Trophoblast cell (in vitro differentiated cells and primary cell): ENCODE measurements at regions not wholly inside any gene's neighbourhood (a gene's known extent, or its start where the extent isn't known, plus 50 kb on each side); places are given as distances from the start of the nearest gene placed in this dataset.

Experiments
- DNase-seq, 2 donors: peaks; one replicate each; pipeline ENCODE4 v3.0.0-alpha.2; 2016
- H2AFZ ChIP-seq: 2 replicates; pipeline ENCODE4 v1.6.1; 2013; ENCODE audit warnings: low read length, moderate library complexity, mild to moderate bottlenecking; ENCODE audit not compliant: insufficient read depth, poor library complexity
- H2AK5ac ChIP-seq: 2 replicates; pipeline ENCODE4 v1.6.1; 2013; ENCODE audit warnings: mild to moderate bottlenecking, low read length
- H2BK120ac ChIP-seq: 2 replicates; pipeline ENCODE4 v1.6.1; 2013; ENCODE audit warnings: low read length, mild to moderate bottlenecking, moderate library complexity; ENCODE audit not compliant: insufficient read depth, poor library complexity
- H2BK12ac ChIP-seq: 2 replicates; pipeline ENCODE4 v1.6.1; 2013; ENCODE audit warnings: mild to moderate bottlenecking, low read length, moderate library complexity
- H2BK5ac ChIP-seq: 2 replicates; pipeline ENCODE4 v1.6.1; 2013; ENCODE audit warnings: low read length, low read depth, moderate library complexity, mild to moderate bottlenecking; ENCODE audit not compliant: poor library complexity
- H3K14ac ChIP-seq: 2 replicates; pipeline ENCODE4 v1.6.1; 2013; ENCODE audit warnings: mild to moderate bottlenecking, low read length
- H3K18ac ChIP-seq: 2 replicates; pipeline ENCODE4 v1.6.1; 2013; ENCODE audit warnings: mild to moderate bottlenecking, low read length
- H3K23ac ChIP-seq: 2 replicates; pipeline ENCODE4 v1.6.1; 2013; ENCODE audit warnings: low read length
- H3K27ac ChIP-seq: 2 replicates; pipeline ENCODE4 v1.5.1; 2013; ENCODE audit warnings: low read depth, mild to moderate bottlenecking, inconsistent platforms, low read length, moderate library complexity
- H3K27me3 ChIP-seq: 2 replicates; pipeline ENCODE4 v1.6.1; 2013; ENCODE audit warnings: inconsistent platforms, mild to moderate bottlenecking, low read length, moderate library complexity; ENCODE audit not compliant: insufficient read depth
- H3K36me3 ChIP-seq, 2 experiments: 1 replicate in 1 of 2; 2 replicates in 1 of 2; pipeline ENCODE4 v1.6.1; 2013; ENCODE audit warnings: low read length in 2 of 2, mild to moderate bottlenecking in 2 of 2, moderate library complexity in 1 of 2; ENCODE audit not compliant: insufficient read depth in 2 of 2, control insufficient read depth in 1 of 2
- H3K4ac ChIP-seq: 2 replicates; pipeline ENCODE4 v1.6.1; 2013; ENCODE audit warnings: low read depth, mild to moderate bottlenecking, low read length, moderate library complexity
- H3K4me1 ChIP-seq, 2 experiments: 1 replicate in 1 of 2; 2 replicates in 1 of 2; pipeline ENCODE4 v1.6.1; 2013; ENCODE audit warnings: low read length in 2 of 2, mild to moderate bottlenecking in 2 of 2, moderate library complexity in 1 of 2; ENCODE audit not compliant: insufficient read depth in 2 of 2, control insufficient read depth in 1 of 2
- H3K4me2 ChIP-seq: 2 replicates; pipeline ENCODE4 v1.6.1; 2013; ENCODE audit warnings: inconsistent platforms, mild to moderate bottlenecking, low read length, moderate library complexity
- H3K4me3 ChIP-seq: 2 replicates; pipeline ENCODE4 v1.5.1; 2013; ENCODE audit warnings: mild to moderate bottlenecking, low read depth, low read length, inconsistent platforms
- H3K79me1 ChIP-seq: one replicate; pipeline ENCODE4 v1.6.1; 2013; ENCODE audit warnings: low read length
- H3K79me2 ChIP-seq: 2 replicates; pipeline ENCODE4 v1.6.1; 2013; ENCODE audit warnings: low read length, mild to moderate bottlenecking; ENCODE audit not compliant: control insufficient read depth, insufficient read depth, poor library complexity
- H3K9ac ChIP-seq: 2 replicates; pipeline ENCODE4 v1.6.1; 2013; ENCODE audit warnings: mild to moderate bottlenecking, low read length
- H3K9me3 ChIP-seq: 2 replicates; pipeline ENCODE4 v1.6.1; 2013; ENCODE audit warnings: low read depth, mild to moderate bottlenecking, control low read depth, inconsistent platforms, low read length; ENCODE audit not compliant: insufficient read depth
- H4K12ac ChIP-seq: 2 replicates; pipeline ENCODE4 v1.6.1; 2013; ENCODE audit warnings: low read depth, mild to moderate bottlenecking, low read length, moderate library complexity
- H4K8ac ChIP-seq: 2 replicates; pipeline ENCODE4 v1.6.1; 2013; ENCODE audit warnings: low read depth, mild to moderate bottlenecking, low read length, moderate library complexity
- H4K91ac ChIP-seq: one replicate; pipeline ENCODE4 v1.6.1; 2013; ENCODE audit warnings: low read depth, mild to moderate bottlenecking, low read length, moderate library complexity
- WGBS: extraction: QIAGEN DNeasy Blood & Tissue Kit; methylation state at CpG from one replicate; pipeline ENCODE4 v1.1.7; 2013; ENCODE audit warnings: missing lambda C conversion rate; ENCODE audit not compliant: insufficient read length, insufficient coverage; ENCODE audit errors: extremely low coverage; 5-methylcytosine and 5-hydroxymethylcytosine counted together

DNA sequence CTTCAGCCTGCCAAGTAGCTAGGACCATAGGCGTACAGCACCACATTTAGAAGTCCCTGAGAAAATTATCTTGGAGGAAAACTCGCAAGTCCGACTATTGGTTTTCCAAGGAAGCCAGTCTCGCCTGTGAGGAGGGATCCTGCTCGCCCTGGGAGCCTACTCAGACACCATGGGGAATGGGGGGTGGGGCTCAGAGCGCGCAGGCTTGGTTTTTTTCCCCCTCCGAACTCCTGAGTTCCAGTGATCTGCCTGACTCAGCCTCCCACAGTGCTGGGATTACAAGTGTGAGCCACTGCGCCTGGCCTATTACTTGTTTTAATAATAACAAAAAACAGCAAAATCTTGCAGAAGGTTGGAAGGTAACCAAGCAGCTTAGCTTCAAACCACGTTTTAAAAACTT is 153.7 kb downstream of the OR2B2 start:
- Histone ChIP-seq H3K79me2 (no peaks in the 10 kb centered on the region), H3K4ac (no peak overlapping the region), H3K36me3 (no peaks in the 10 kb centered on the region), H3K27ac (no peak overlapping the region), H3K9me3 (no peaks in the 10 kb centered on the region), H2BK12ac (no peak overlapping the region), H2AFZ (no peak overlapping the region), H3K4me1 (peaks cover 0 to 3% of the 10 kb centered on the region in 2 experiments), H4K8ac (no peak overlapping the region), H3K27me3 (no peaks in the 10 kb centered on the region), H2AK5ac (no peak overlapping the region), H3K9ac (no peak overlapping the region), H3K4me3 (no peak overlapping the region), H3K14ac (no peak overlapping the region), H3K79me1 (peaks cover 2% of the 10 kb centered on the region), H2BK5ac (no peak overlapping the region), H3K18ac (no peak overlapping the region), H2BK120ac (no peak overlapping the region), H3K4me2 (no peak overlapping the region), H3K23ac (no peak overlapping the region), H4K12ac (no peak overlapping the region), H4K91ac (no peak overlapping the region)
- no CpG with 5 or more reads among the region's 10 CpGs for WGBS
- DNase-seq = no peak

GRCh38 chr6:27757307-27757706 is 154.9 kb downstream of the OR2B2 start:
- peak overlapping the region; percentile 42 for H3K4ac ChIP-seq
- H2AK5ac ChIP-seq = no peak overlapping the region
- H3K23ac ChIP-seq = no peak overlapping the region
- WGBS = no CpG with 5 or more reads among the region's 30 CpGs
- peaks cover 2% of the 10 kb centered on the region for H3K79me1 ChIP-seq
- H3K9ac ChIP-seq = peak overlapping the region; percentile 50
- no peak overlapping the region for H3K4me3 ChIP-seq
- peak overlapping the region; percentile 58 for H3K4me2 ChIP-seq
- H2BK120ac ChIP-seq = peak overlapping the region; percentile 20
- peak overlapping the region; percentile 15 for H4K91ac ChIP-seq
- H2BK5ac ChIP-seq = no peak overlapping the region
- H2BK12ac ChIP-seq = no peak overlapping the region
- H3K27ac ChIP-seq = no peak overlapping the region
- peak overlapping the region; percentile 8 for H2AFZ ChIP-seq
- DNase-seq = peak; percentile 19 to 61
- peak overlapping the region; percentile 79 for H3K14ac ChIP-seq
- H3K79me2 ChIP-seq = no peaks in the 10 kb centered on the region
- H4K8ac ChIP-seq = peak overlapping the region; percentile 92
- H3K27me3 ChIP-seq = no peaks in the 10 kb centered on the region
- H3K36me3 ChIP-seq = no peaks in the 10 kb centered on the region
- H3K4me1 ChIP-seq = peaks cover 0 to 3% of the 10 kb centered on the region in 2 experiments
- H4K12ac ChIP-seq = peak overlapping the region; percentile 34
- no peaks in the 10 kb centered on the region for H3K9me3 ChIP-seq
- peak overlapping the region; percentile 39 for H3K18ac ChIP-seq

GRCh38 chr6:27755768-27756167 is 156.4 kb downstream of the OR2B2 start:
- H3K4me3 ChIP-seq = no peak overlapping the region
- WGBS = no CpG with 5 or more reads among the region's 4 CpGs

GRCh38 chr6:27754408-27754782 is 157.8 kb downstream of the OR2B2 start:
- no peaks in the 10 kb centered on the region for H3K27me3 ChIP-seq
- H3K4ac ChIP-seq = no peak overlapping the region
- DNase-seq = no peak
- H3K79me1 ChIP-seq = peaks cover 2% of the 10 kb centered on the region
- no peak overlapping the region for H2BK120ac ChIP-seq
- no peak overlapping the region for H3K14ac ChIP-seq
- H2AFZ ChIP-seq = no peak overlapping the region
- no peak overlapping the region for H2BK5ac ChIP-seq
- no peak overlapping the region for H3K4me3 ChIP-seq
- H3K4me1 ChIP-seq = peaks cover 0 to 3% of the 10 kb centered on the region in 2 experiments
- H3K9me3 ChIP-seq = no peaks in the 10 kb centered on the region
- H3K4me2 ChIP-seq = no peak overlapping the region
- no peaks in the 10 kb centered on the region for H3K36me3 ChIP-seq
- no peak overlapping the region for H2AK5ac ChIP-seq
- no peak overlapping the region for H3K27ac ChIP-seq
- no peak overlapping the region for H4K12ac ChIP-seq
- no peak overlapping the region for H4K91ac ChIP-seq
- no peak overlapping the region for H2BK12ac ChIP-seq
- H3K23ac ChIP-seq = no peak overlapping the region
- no peak overlapping the region for H3K9ac ChIP-seq
- no peak overlapping the region for H3K18ac ChIP-seq
- H4K8ac ChIP-seq = no peak overlapping the region
- no CpG with 5 or more reads among the region's 1 CpG for WGBS
- no peaks in the 10 kb centered on the region for H3K79me2 ChIP-seq

More at GRCh38 chr6:27755768-27756167, 156.4 kb downstream of the OR2B2 start:
- Histone ChIP-seq H3K14ac (no peak overlapping the region), H3K23ac (no peak overlapping the region), H3K27me3 (no peaks in the 10 kb centered on the region), H2BK5ac (no peak overlapping the region), H2AFZ (no peak overlapping the region), H2BK12ac (no peak overlapping the region), H4K8ac (no peak overlapping the region), H4K12ac (no peak overlapping the region), H2AK5ac (no peak overlapping the region), H3K4me2 (no peak overlapping the region), H3K9me3 (no peaks in the 10 kb centered on the region), H2BK120ac (no peak overlapping the region), H4K91ac (no peak overlapping the region), H3K18ac (no peak overlapping the region), H3K4me1 (peaks cover 0 to 3% of the 10 kb centered on the region in 2 experiments), H3K36me3 (no peaks in the 10 kb centered on the region), H3K27ac (no peak overlapping the region), H3K79me2 (no peaks in the 10 kb centered on the region), H3K9ac (no peak overlapping the region), H3K79me1 (peaks cover 2% of the 10 kb centered on the region), H3K4ac (no peak overlapping the region)
- DNase-seq = peak in 1 of 2 donors; percentile 32
